ENCODE measurements at regions not wholly inside any gene's neighbourhood (a gene's known extent, or its start where the extent isn't known, plus 50 kb on each side); places are given as distances from the start of the nearest gene placed in this dataset.

- no peak for TF ChIP-seq PATZ1 (CRISPR knock-in tag; IDR thresholded peaks at IDR 0.05)
- TF ChIP-seq ZNF253 (CRISPR knock-in tag; IDR thresholded peaks at IDR 0.05; ENCODE audit: borderline replicate concordance) = no peak
- no peak for TF ChIP-seq POLR2A (IDR thresholded peaks at IDR 0.05; ENCODE audit: insufficient read depth in 1 of 2, low read depth in 2 of 2, low read length in 2 of 2)
- TF ChIP-seq ZNF256 (CRISPR knock-in tag; conservative IDR thresholded peaks at IDR 0.05) = no peak
- no peak for TF ChIP-seq ZNF660 (CRISPR knock-in tag; IDR thresholded peaks at IDR 0.05; ENCODE audit: borderline replicate concordance, low read depth)
- no peak for TF ChIP-seq CTCF (CRISPR knock-in tag; IDR thresholded peaks at IDR 0.05)
- no peak for TF ChIP-seq MTF1 (CRISPR knock-in tag; IDR thresholded peaks at IDR 0.05)
- TF ChIP-seq NR3C1 (CRISPR knock-in tag; IDR thresholded peaks at IDR 0.05) = no peak
- TF ChIP-seq ZNF687 (CRISPR knock-in tag; IDR thresholded peaks at IDR 0.05) = no peak
- TF ChIP-seq SIN3A (IDR thresholded peaks at IDR 0.05; ENCODE audit: borderline replicate concordance, low read depth, low read length) = no peak
- TF ChIP-seq ZNF772 (CRISPR knock-in tag; IDR thresholded peaks at IDR 0.05) = no peak
- TF ChIP-seq ASH2L (IDR thresholded peaks at IDR 0.05; ENCODE audit: insufficient read length, low read depth, low read length) = no peak
- TF ChIP-seq, protein P1, sequence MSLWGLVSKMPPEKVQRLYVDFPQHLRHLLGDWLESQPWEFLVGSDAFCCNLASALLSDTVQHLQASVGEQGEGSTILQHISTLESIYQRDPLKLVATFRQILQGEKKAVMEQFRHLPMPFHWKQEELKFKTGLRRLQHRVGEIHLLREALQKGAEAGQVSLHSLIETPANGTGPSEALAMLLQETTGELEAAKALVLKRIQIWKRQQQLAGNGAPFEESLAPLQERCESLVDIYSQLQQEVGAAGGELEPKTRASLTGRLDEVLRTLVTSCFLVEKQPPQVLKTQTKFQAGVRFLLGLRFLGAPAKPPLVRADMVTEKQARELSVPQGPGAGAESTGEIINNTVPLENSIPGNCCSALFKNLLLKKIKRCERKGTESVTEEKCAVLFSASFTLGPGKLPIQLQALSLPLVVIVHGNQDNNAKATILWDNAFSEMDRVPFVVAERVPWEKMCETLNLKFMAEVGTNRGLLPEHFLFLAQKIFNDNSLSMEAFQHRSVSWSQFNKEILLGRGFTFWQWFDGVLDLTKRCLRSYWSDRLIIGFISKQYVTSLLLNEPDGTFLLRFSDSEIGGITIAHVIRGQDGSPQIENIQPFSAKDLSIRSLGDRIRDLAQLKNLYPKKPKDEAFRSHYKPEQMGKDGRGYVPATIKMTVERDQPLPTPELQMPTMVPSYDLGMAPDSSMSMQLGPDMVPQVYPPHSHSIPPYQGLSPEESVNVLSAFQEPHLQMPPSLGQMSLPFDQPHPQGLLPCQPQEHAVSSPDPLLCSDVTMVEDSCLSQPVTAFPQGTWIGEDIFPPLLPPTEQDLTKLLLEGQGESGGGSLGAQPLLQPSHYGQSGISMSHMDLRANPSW (CRISPR knock-in tag; IDR thresholded peaks at IDR 0.05; ENCODE audit: borderline replicate concordance) = no peak
- no peak for TF ChIP-seq CHD2 (IDR thresholded peaks at IDR 0.05; ENCODE audit: low read depth, low read length)
Observed at GRCh38 chr1:29977550-29977949, 741.2 kb downstream of the PTPRU start.
